ENCODE measurements at regions not wholly inside any gene's neighbourhood (a gene's known extent, or its start where the extent isn't known, plus 50 kb on each side); places are given as distances from the start of the nearest gene placed in this dataset.
"Not testable (repeated sequence)": the region's sequence is repeated elsewhere in the genome, so short reads cannot be mapped to it uniquely, and the experiment has no call there.

GRCh38 chr1:95642035-95642434 lies 408.0 kb downstream of the RWDD3 start:
- H4K20me1 ChIP-seq (ENCODE audit: insufficient read depth) = no peaks in the 10 kb centered on the region
- ChIA-PET CTCF (interaction anchor here (0.6 kb wide), 1 partner anchor 408 kb away, joined by 14 read pairs; no protein-coding TSS in a partner anchor), POLR2A (ENCODE audit: unreplicated experiment) (no interaction called here)
- intact Hi-C loops (cut with micrococcal nuclease; ENCODE audit: unreplicated experiment) = no loop called here
- no peak overlapping the region for H3K27ac ChIP-seq
- TF ChIP-seq EZH2 (IDR thresholded peaks at IDR 0.05; ENCODE audit: low read depth) (no peak), CTCF (conservative IDR thresholded peaks at IDR 0.05) (no peak)
- no peaks in the 10 kb centered on the region for H3K9me2 ChIP-seq (ENCODE audit: insufficient read depth)
- no peaks in the 10 kb centered on the region for H3K27me3 ChIP-seq (ENCODE audit: insufficient read depth, low read depth)
- no peaks in the 10 kb centered on the region for H3K36me3 ChIP-seq (ENCODE audit: low read depth)
- no TSS peak for BruUV-seq (replicated peaks)
- H3K79me2 ChIP-seq (ENCODE audit: low read depth) = no peaks in the 10 kb centered on the region
- no peak overlapping the region for H3K4me2 ChIP-seq
- H3K4me1 ChIP-seq (replicated peaks; ENCODE audit: insufficient read depth) = no peaks in the 10 kb centered on the region
- H2AFZ ChIP-seq = no peak overlapping the region
- no peak for DNase-seq
- no peaks in the 10 kb centered on the region for H3K9me3 ChIP-seq (ENCODE audit: insufficient read depth, low read depth)
- H3F3A ChIP-seq (ENCODE audit: insufficient read depth, low read depth) = no peaks in the 10 kb centered on the region
- no peak overlapping the region for H3K4me3 ChIP-seq

GRCh38 chr1:95643071-95643470 lies 409.1 kb downstream of the RWDD3 start:
- Histone ChIP-seq H3F3A (ENCODE audit: insufficient read depth, low read depth) (no peaks in the 10 kb centered on the region), H2AFZ (no peak overlapping the region), H3K79me2 (ENCODE audit: low read depth) (no peaks in the 10 kb centered on the region), H3K9me2 (ENCODE audit: insufficient read depth) (no peaks in the 10 kb centered on the region), H3K36me3 (ENCODE audit: low read depth) (no peaks in the 10 kb centered on the region), H3K9me3 (ENCODE audit: insufficient read depth, low read depth) (no peaks in the 10 kb centered on the region), H4K20me1 (ENCODE audit: insufficient read depth) (no peaks in the 10 kb centered on the region), H3K27me3 (ENCODE audit: insufficient read depth, low read depth) (no peaks in the 10 kb centered on the region), H3K27ac (no peak overlapping the region), H3K4me1 (replicated peaks; ENCODE audit: insufficient read depth) (no peaks in the 10 kb centered on the region), H3K4me3 (no peak overlapping the region), H3K4me2 (no peak overlapping the region)
- ChIA-PET POLR2A (ENCODE audit: unreplicated experiment) (no interaction called here), CTCF (no interaction called here)
- no peak for DNase-seq
- intact Hi-C loops (cut with micrococcal nuclease; ENCODE audit: unreplicated experiment) = no loop called here
- no TSS peak for BruUV-seq (replicated peaks)
- TF ChIP-seq EZH2 (IDR thresholded peaks at IDR 0.05; ENCODE audit: low read depth) (no peak), CTCF (conservative IDR thresholded peaks at IDR 0.05) (no peak)

- H3K27ac ChIP-seq; H3K4me1 ChIP-seq (replicated peaks; ENCODE audit: insufficient read depth); H3K4me2 ChIP-seq; DNase-seq; CTCF ChIA-PET; H4K20me1 ChIP-seq (ENCODE audit: insufficient read depth); H2AFZ ChIP-seq; H3K79me2 ChIP-seq (ENCODE audit: low read depth); H3K27me3 ChIP-seq (ENCODE audit: insufficient read depth, low read depth); H3F3A ChIP-seq (ENCODE audit: insufficient read depth, low read depth); H3K9me3 ChIP-seq (ENCODE audit: insufficient read depth, low read depth); intact Hi-C loops (cut with micrococcal nuclease; ENCODE audit: unreplicated experiment); H3K9me2 ChIP-seq (ENCODE audit: insufficient read depth); POLR2A ChIA-PET (ENCODE audit: unreplicated experiment); BruUV-seq (replicated peaks); H3K36me3 ChIP-seq (ENCODE audit: low read depth); H3K4me3 ChIP-seq: not testable (repeated sequence)
These were observed 411.1 kb downstream of the RWDD3 start for GRCh38 chr1:95645126-95645525.

- POLR2A ChIA-PET (ENCODE audit: unreplicated experiment) = no interaction called here
- no TSS peak for BruUV-seq (replicated peaks)
- Histone ChIP-seq H3K4me3 (no peak overlapping the region), H3K36me3 (ENCODE audit: low read depth) (no peaks in the 10 kb centered on the region), H3F3A (ENCODE audit: insufficient read depth, low read depth) (no peaks in the 10 kb centered on the region), H3K4me2 (no peak overlapping the region), H3K4me1 (replicated peaks; ENCODE audit: insufficient read depth) (no peaks in the 10 kb centered on the region), H3K9me2 (ENCODE audit: insufficient read depth) (no peaks in the 10 kb centered on the region), H4K20me1 (ENCODE audit: insufficient read depth) (no peaks in the 10 kb centered on the region), H3K27ac (no peak overlapping the region), H3K27me3 (ENCODE audit: insufficient read depth, low read depth) (peaks cover 17% of the 10 kb centered on the region; the same call in 1 of the 2 replicates), H3K79me2 (ENCODE audit: low read depth) (no peaks in the 10 kb centered on the region), H3K9me3 (ENCODE audit: insufficient read depth, low read depth) (no peaks in the 10 kb centered on the region), H2AFZ (no peak overlapping the region)
- no peak for TF ChIP-seq CTCF (conservative IDR thresholded peaks at IDR 0.05)
- TF ChIP-seq EZH2 (IDR thresholded peaks at IDR 0.05; ENCODE audit: low read depth) = no peak
- intact Hi-C loops (cut with micrococcal nuclease; ENCODE audit: unreplicated experiment) = loop anchor here (10.0 kb wide), 1 partner anchor 904 kb away; no protein-coding TSS in a partner anchor
- DNase-seq = no peak
- CTCF ChIA-PET = no interaction called here
These were observed 416.6 kb downstream of the RWDD3 start for GRCh38 chr1:95650631-95651030.

All from PC-9 (cell line).